ENCODE measurements at regions not wholly inside any gene's neighbourhood (a gene's known extent, or its start where the extent isn't known, plus 50 kb on each side); places are given as distances from the start of the nearest gene placed in this dataset.

- Histone ChIP-seq H3K9ac (ENCODE audit: insufficient read depth, low read length, poor library complexity, severe bottlenecking) (no peak overlapping the region), H3K36me3 (replicated peaks in 1 of 2; ENCODE audit: control insufficient read depth in 1 of 2, insufficient read depth in 2 of 2, low read length in 2 of 2) (no peaks in the 10 kb centered on the region), H3K27ac (ENCODE audit: low read depth in 1 of 2, low read length in 2 of 2) (no peak overlapping the region), H3K27me3 (ENCODE audit: control insufficient read depth in 2 of 2, insufficient read depth in 2 of 2, low read length in 2 of 2) (no peaks in the 10 kb centered on the region), H4K20me1 (ENCODE audit: insufficient read depth, low read length) (no peaks in the 10 kb centered on the region), H3K4me1 (ENCODE audit: control insufficient read depth in 1 of 2, insufficient read depth in 2 of 2, low read length in 2 of 2) (no peaks in the 10 kb centered on the region), H3K9me3 (replicated peaks in 1 of 2; ENCODE audit: control insufficient read depth in 1 of 2, insufficient read depth in 1 of 2, low read length in 2 of 2) (peaks cover 19 to 25% of the 10 kb centered on the region in 2 donors), H3K79me2 (ENCODE audit: insufficient read depth, low read length) (no peaks in the 10 kb centered on the region), H3K4me2 (replicated peaks; ENCODE audit: extremely low read depth, low read length, poor library complexity, severe bottlenecking) (no peak overlapping the region), H2AFZ (ENCODE audit: insufficient read depth, low read depth, low read length, poor library complexity, severe bottlenecking) (no peak overlapping the region), H3K4me3 (replicated peaks in 1 of 3; ENCODE audit: low read depth in 2 of 3, low read length in 3 of 3) (no peak overlapping the region)
- no peak for TF ChIP-seq CTCF (IDR thresholded peaks at IDR 0.05)
- DNase-seq = no peak
- Mint-ChIP-seq H3K9me3 (peaks cover 9 to 27% (median 18%) of the 10 kb centered on the region in 7 donors), H3K27ac (no peak overlapping the region), H3K36me3 (no peaks in the 10 kb centered on the region), H3K27me3 (ENCODE audit: low read depth in 3 of 3) (peaks cover 0 to 2% (median 0%) of the 10 kb centered on the region in 3 donors), H3K4me1 (no peaks in the 10 kb centered on the region), H3K4me3 (no peak overlapping the region)
- intact Hi-C loops (cut with micrococcal nuclease) = no loop called here
- 98% methylated on average over 6 of the region's 8 CpGs for WGBS (ENCODE audit: insufficient coverage)
Measured at GRCh38 chr7:92926697-92927044, 90.3 kb upstream of the CDK6 start.

- Mint-ChIP-seq H3K9me3 (peaks cover 9 to 27% (median 18%) of the 10 kb centered on the region in 7 donors), H3K4me3 (no peak overlapping the region), H3K4me1 (no peaks in the 10 kb centered on the region), H3K27ac (no peak overlapping the region), H3K36me3 (no peaks in the 10 kb centered on the region), H3K27me3 (ENCODE audit: low read depth in 3 of 3) (peaks cover 0 to 2% (median 0%) of the 10 kb centered on the region in 3 donors)
- Histone ChIP-seq H2AFZ (ENCODE audit: insufficient read depth, low read depth, low read length, poor library complexity, severe bottlenecking) (no peak overlapping the region), H3K4me1 (ENCODE audit: control insufficient read depth in 1 of 2, insufficient read depth in 2 of 2, low read length in 2 of 2) (no peaks in the 10 kb centered on the region), H3K36me3 (replicated peaks in 1 of 2; ENCODE audit: control insufficient read depth in 1 of 2, insufficient read depth in 2 of 2, low read length in 2 of 2) (no peaks in the 10 kb centered on the region), H3K79me2 (ENCODE audit: insufficient read depth, low read length) (no peaks in the 10 kb centered on the region), H3K9me3 (replicated peaks in 1 of 2; ENCODE audit: control insufficient read depth in 1 of 2, insufficient read depth in 1 of 2, low read length in 2 of 2) (peaks cover 19 to 25% of the 10 kb centered on the region in 2 donors), H3K4me2 (replicated peaks; ENCODE audit: extremely low read depth, low read length, poor library complexity, severe bottlenecking) (no peak overlapping the region), H3K27ac (ENCODE audit: low read depth in 1 of 2, low read length in 2 of 2) (no peak overlapping the region), H3K27me3 (ENCODE audit: control insufficient read depth in 2 of 2, insufficient read depth in 2 of 2, low read length in 2 of 2) (no peaks in the 10 kb centered on the region), H3K4me3 (replicated peaks in 1 of 3; ENCODE audit: low read depth in 2 of 3, low read length in 3 of 3) (no peak overlapping the region), H3K9ac (ENCODE audit: insufficient read depth, low read length, poor library complexity, severe bottlenecking) (no peak overlapping the region), H4K20me1 (ENCODE audit: insufficient read depth, low read length) (no peaks in the 10 kb centered on the region)
- WGBS (ENCODE audit: insufficient coverage) = 86% methylated on average over 9 of the region's 9 CpGs
- intact Hi-C loops (cut with micrococcal nuclease) = no loop called here
- no peak for DNase-seq
- TF ChIP-seq CTCF (IDR thresholded peaks at IDR 0.05) = no peak
Measured at GRCh38 chr7:92925876-92926696, 89.7 kb upstream of the CDK6 start.

Measured in CD14-positive monocyte (primary cell).